A673 (cell line): ENCODE measurements at regions not wholly inside any gene's neighbourhood (a gene's known extent, or its start where the extent isn't known, plus 50 kb on each side); places are given as distances from the start of the nearest gene placed in this dataset.

Source experiments
- BruUV-seq: library from RNA; stranded (reverse); fragments of 400-500 nt; replicated peaks from 2 replicates; lab custom pipeline; 2021; lab: Mats Ljungman, UMichigan
- CTCF ChIA-PET: fragments of 300-600 bp; sonication (Branson Sonifier 250); formaldehyde crosslinking; loops from one replicate; lab custom pipeline; 2022; ENCODE audit warnings: antibody characterized with exemption; lab: Charles Lee
- POLR2A ChIA-PET: fragments of 300-600 bp; sonication (Branson Sonifier 250); formaldehyde crosslinking; loops from one replicate; lab custom pipeline; 2022; ENCODE audit warnings: antibody characterized with exemption; ENCODE audit not compliant: low non-redundant PET; lab: Charles Lee
- DNase-seq: peaks from one replicate; pipeline ENCODE4 v3.0.0-alpha.2; 2015; ENCODE audit warnings: low spot score
- H3K27ac ChIP-seq: fragments of 200-600 bp; sonication (generic); 2 replicates; pipeline ENCODE4 v1.5.1; 2016; ENCODE audit warnings: mixed run types, low read depth, mild to moderate bottlenecking, mixed read lengths, antibody characterized with exemption, low read length; ENCODE audit not compliant: poor library complexity, severe bottlenecking
- H3K27me3 ChIP-seq: fragments of 200-600 bp; sonication (generic); replicated peaks from 2 replicates; pipeline ENCODE4 v1.6.1; 2017; ENCODE audit warnings: mixed run types, low read depth, mild to moderate bottlenecking, mixed read lengths, antibody characterized with exemption, low read length; ENCODE audit not compliant: insufficient read depth, poor library complexity
- H3K36me3 ChIP-seq: fragments of 200-600 bp; sonication (generic); 2 replicates; pipeline ENCODE4 v1.6.1; 2016; ENCODE audit warnings: mixed run types, mild to moderate bottlenecking, mixed read lengths, antibody characterized with exemption, low read length; ENCODE audit not compliant: insufficient read depth, poor library complexity, severe bottlenecking
- H3K4me1 ChIP-seq: fragments of 200-600 bp; sonication (generic); 2 replicates; pipeline ENCODE4 v1.6.1; 2017; ENCODE audit warnings: mixed run types, mild to moderate bottlenecking, mixed read lengths, antibody characterized with exemption, low read length; ENCODE audit not compliant: insufficient read depth, poor library complexity, severe bottlenecking
- H3K4me3 ChIP-seq: fragments of 200-600 bp; sonication (generic); 2 replicates; pipeline ENCODE4 v1.5.1; 2016; ENCODE audit warnings: low read depth, mixed run types, mild to moderate bottlenecking, mixed read lengths, low read length; ENCODE audit not compliant: poor library complexity, severe bottlenecking
- H3K9me3 ChIP-seq: fragments of 200-600 bp; sonication (generic); 2 replicates; pipeline ENCODE4 v1.6.1; 2016; ENCODE audit warnings: mixed run types, low read depth, mild to moderate bottlenecking, mixed read lengths, antibody characterized with exemption, low read length; ENCODE audit not compliant: poor library complexity, severe bottlenecking
- EZH2 ChIP-seq: fragments of 200-600 bp; sonication (generic); IDR thresholded peaks from 2 replicates; pipeline ENCODE4 v1.6.1; 2017; ENCODE audit warnings: borderline replicate concordance, low read depth, mild to moderate bottlenecking, mixed read lengths, antibody characterized with exemption, low read length; ENCODE audit not compliant: poor library complexity, severe bottlenecking
- intact Hi-C: fragments of 100-400 bp; cut with micrococcal nuclease; formaldehyde crosslinking; loops from one replicate; pipeline ENCODE4 v1.10.0; 2022; ENCODE audit not compliant: unreplicated experiment
- TF ChIP-seq, protein P1 (sequence below): fragments of 300-800, 200-600 bp; sonication (generic); conservative IDR thresholded peaks from 2 replicates; pipeline ENCODE4 v1.5.1; 2017; ENCODE audit warnings: low read depth, mild to moderate bottlenecking, antibody characterized with exemption, low read length, moderate library complexity, mixed read lengths

- H3K4me3 ChIP-seq = no peak overlapping the region
- H3K27ac ChIP-seq = no peak overlapping the region
- ChIA-PET POLR2A (no interaction called here), CTCF (no interaction called here)
- DNase-seq = no peak
- no peak for TF ChIP-seq EZH2
- TF ChIP-seq, protein P1, sequence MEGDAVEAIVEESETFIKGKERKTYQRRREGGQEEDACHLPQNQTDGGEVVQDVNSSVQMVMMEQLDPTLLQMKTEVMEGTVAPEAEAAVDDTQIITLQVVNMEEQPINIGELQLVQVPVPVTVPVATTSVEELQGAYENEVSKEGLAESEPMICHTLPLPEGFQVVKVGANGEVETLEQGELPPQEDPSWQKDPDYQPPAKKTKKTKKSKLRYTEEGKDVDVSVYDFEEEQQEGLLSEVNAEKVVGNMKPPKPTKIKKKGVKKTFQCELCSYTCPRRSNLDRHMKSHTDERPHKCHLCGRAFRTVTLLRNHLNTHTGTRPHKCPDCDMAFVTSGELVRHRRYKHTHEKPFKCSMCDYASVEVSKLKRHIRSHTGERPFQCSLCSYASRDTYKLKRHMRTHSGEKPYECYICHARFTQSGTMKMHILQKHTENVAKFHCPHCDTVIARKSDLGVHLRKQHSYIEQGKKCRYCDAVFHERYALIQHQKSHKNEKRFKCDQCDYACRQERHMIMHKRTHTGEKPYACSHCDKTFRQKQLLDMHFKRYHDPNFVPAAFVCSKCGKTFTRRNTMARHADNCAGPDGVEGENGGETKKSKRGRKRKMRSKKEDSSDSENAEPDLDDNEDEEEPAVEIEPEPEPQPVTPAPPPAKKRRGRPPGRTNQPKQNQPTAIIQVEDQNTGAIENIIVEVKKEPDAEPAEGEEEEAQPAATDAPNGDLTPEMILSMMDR = no peak
- intact Hi-C loops = no loop called here
- no peaks in the 10 kb centered on the region for H3K36me3 ChIP-seq
- no TSS peak for BruUV-seq
- H3K27me3 ChIP-seq = peaks cover 12% of the 10 kb centered on the region
- H3K4me1 ChIP-seq = no peaks in the 10 kb centered on the region
- no peaks in the 10 kb centered on the region for H3K9me3 ChIP-seq
Measured at GRCh38 chr11:11746449-11746848, 95.3 kb upstream of the USP47 start.

DNA sequence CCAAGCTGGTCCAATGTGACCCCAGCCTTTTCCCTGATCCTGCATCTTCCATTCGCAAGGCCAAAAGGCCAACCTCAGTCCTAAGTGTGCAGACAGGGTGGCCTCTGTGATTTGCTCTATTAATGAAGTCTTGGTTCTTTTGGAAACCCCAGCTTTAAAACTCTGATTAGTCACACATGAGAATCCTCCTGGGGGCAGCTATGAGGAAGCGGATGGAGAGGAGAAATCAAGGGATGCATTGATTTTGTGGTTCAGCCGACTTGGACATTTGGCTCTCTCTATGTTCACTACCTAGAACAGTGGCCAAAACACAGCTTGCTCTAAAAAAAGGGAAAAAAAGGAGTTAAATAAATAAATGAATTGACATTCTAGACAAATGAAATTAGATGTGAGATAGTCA, 98.6 kb upstream of the USP47 start:
- TF ChIP-seq, protein P1 = no peak
- no peak for TF ChIP-seq EZH2
- Histone ChIP-seq H3K27me3 (peaks cover 8% of the 10 kb centered on the region), H3K27ac (no peak overlapping the region), H3K4me3 (no peak overlapping the region), H3K4me1 (no peaks in the 10 kb centered on the region), H3K36me3 (no peaks in the 10 kb centered on the region), H3K9me3 (no peaks in the 10 kb centered on the region)
- no peak for DNase-seq
- intact Hi-C loops = no loop called here
- ChIA-PET POLR2A (no interaction called here), CTCF (no interaction called here)
- BruUV-seq = no TSS peak

DNA sequence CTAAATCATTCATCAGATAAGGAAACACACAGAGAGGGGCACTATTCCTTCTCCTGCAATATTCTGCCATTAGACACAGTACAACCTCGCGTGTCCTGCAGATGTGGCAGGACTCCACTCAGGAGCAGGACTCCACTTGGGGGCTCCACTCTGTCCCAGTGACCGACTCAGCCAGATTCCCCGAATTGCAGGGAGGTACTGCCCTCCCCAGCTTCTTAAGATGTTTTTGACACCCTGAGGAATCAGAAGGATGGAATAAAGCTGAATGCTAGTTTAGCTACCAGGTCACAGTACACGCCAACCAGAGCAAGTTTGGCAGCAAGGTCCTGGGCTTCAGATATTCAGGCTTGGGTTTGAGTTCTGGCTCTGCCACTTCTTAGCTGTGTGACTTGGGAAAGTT, 99.3 kb upstream of the USP47 start:
- H3K4me3 ChIP-seq = no peak overlapping the region
- no peaks in the 10 kb centered on the region for H3K4me1 ChIP-seq
- TF ChIP-seq, protein P1 = no peak
- TF ChIP-seq EZH2 = no peak
- peaks cover 3% of the 10 kb centered on the region for H3K27me3 ChIP-seq
- BruUV-seq = no TSS peak
- H3K36me3 ChIP-seq = no peaks in the 10 kb centered on the region
- CTCF ChIA-PET = no interaction called here
- POLR2A ChIA-PET = interaction anchor here (0.6 kb wide), 1 partner anchor 23 kb away, joined by 4 read pairs; no protein-coding TSS in a partner anchor
- no peak overlapping the region for H3K27ac ChIP-seq
- no peak for DNase-seq
- intact Hi-C loops = no loop called here
- no peaks in the 10 kb centered on the region for H3K9me3 ChIP-seq
